DMS114 treated with DMSO at 0.1 percent for 48 hours (cell line): ENCODE measurements at regions not wholly inside any gene's neighbourhood (a gene's known extent, or its start where the extent isn't known, plus 50 kb on each side); places are given as distances from the start of the nearest gene placed in this dataset.

Experiments
- DNase-seq: peaks from one replicate; lab custom pipeline; 2025; ENCODE audit not compliant: unreplicated experiment; lab: John Stamatoyannopoulos, UW

GRCh38 chr3:36257158-36257852 is 123.0 kb upstream of the STAC start:
- DNase-seq: no peak

- no peak for DNase-seq
Measured at GRCh38 chr3:36258421-36258820, 121.9 kb upstream of the STAC start.

GRCh38 chr3:36259580-36259979 is 120.7 kb upstream of the STAC start:
- no peak for DNase-seq

GRCh38 chr3:36269274-36269673 is 111.0 kb upstream of the STAC start:
- no peak for DNase-seq

- no peak for DNase-seq
Measured at GRCh38 chr3:36282766-36283165, 97.5 kb upstream of the STAC start.

GRCh38 chr3:36295296-36295695 is 85.0 kb upstream of the STAC start:
- DNase-seq: no peak

- DNase-seq: no peak
Measured at GRCh38 chr3:36297195-36297594, 83.1 kb upstream of the STAC start.

- no peak for DNase-seq
Measured at GRCh38 chr3:36298188-36298587, 82.1 kb upstream of the STAC start.

- no peak for DNase-seq
Measured at GRCh38 chr3:36302158-36302509, 78.2 kb upstream of the STAC start.

- DNase-seq: no peak
Measured at GRCh38 chr3:36302626-36303025, 77.7 kb upstream of the STAC start.

- DNase-seq: no peak
Measured at GRCh38 chr3:36303286-36303685, 77.0 kb upstream of the STAC start.

- no peak for DNase-seq
Measured at GRCh38 chr3:36305929-36306520, 74.3 kb upstream of the STAC start.

GRCh38 chr3:36309092-36309491 is 71.2 kb upstream of the STAC start:
- DNase-seq: no peak

GRCh38 chr3:36312351-36312750 is 68.0 kb upstream of the STAC start:
- DNase-seq: no peak

GRCh38 chr3:36317915-36318314 is 62.4 kb upstream of the STAC start:
- no peak for DNase-seq

- DNase-seq: no peak
Measured at GRCh38 chr3:36318621-36319200, 61.6 kb upstream of the STAC start.

- no peak for DNase-seq
Measured at GRCh38 chr3:36319680-36320079, 60.6 kb upstream of the STAC start.
